GM12872 (cell line): ENCODE measurements at regions not wholly inside any gene's neighbourhood (a gene's known extent, or its start where the extent isn't known, plus 50 kb on each side); places are given as distances from the start of the nearest gene placed in this dataset.
A peak's percentile ranks its signal among the peaks of the same experiment; 100 is the strongest.

Source experiments
- TF ChIP-seq, protein P1 (sequence below): IDR thresholded peaks from 3 replicates; pipeline ENCODE4 v1.5.1; 2011; ENCODE audit warnings: low read depth, mild to moderate bottlenecking, low read length, moderate library complexity; ENCODE audit not compliant: insufficient read depth

DNA sequence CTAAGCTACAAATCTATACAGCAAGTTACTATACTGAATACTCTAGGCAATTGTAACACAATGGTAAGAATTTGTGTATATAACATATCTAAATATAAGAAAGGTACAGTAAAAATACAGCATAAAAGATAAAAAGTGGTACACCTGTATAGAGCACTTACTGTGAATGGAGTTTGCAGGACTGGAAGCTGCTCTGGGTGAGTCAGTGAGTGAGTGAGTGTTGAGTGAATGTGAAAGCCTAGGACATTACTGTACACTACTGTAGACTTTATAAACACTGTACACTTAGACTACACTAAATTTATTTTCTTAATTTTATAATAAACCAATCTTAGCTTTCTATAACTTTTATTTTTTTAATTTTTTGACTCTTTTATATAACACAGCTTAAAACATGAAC, 123.1 kb downstream of the ZMAT3 start:
- TF ChIP-seq, protein P1, sequence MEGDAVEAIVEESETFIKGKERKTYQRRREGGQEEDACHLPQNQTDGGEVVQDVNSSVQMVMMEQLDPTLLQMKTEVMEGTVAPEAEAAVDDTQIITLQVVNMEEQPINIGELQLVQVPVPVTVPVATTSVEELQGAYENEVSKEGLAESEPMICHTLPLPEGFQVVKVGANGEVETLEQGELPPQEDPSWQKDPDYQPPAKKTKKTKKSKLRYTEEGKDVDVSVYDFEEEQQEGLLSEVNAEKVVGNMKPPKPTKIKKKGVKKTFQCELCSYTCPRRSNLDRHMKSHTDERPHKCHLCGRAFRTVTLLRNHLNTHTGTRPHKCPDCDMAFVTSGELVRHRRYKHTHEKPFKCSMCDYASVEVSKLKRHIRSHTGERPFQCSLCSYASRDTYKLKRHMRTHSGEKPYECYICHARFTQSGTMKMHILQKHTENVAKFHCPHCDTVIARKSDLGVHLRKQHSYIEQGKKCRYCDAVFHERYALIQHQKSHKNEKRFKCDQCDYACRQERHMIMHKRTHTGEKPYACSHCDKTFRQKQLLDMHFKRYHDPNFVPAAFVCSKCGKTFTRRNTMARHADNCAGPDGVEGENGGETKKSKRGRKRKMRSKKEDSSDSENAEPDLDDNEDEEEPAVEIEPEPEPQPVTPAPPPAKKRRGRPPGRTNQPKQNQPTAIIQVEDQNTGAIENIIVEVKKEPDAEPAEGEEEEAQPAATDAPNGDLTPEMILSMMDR = no peak

DNA sequence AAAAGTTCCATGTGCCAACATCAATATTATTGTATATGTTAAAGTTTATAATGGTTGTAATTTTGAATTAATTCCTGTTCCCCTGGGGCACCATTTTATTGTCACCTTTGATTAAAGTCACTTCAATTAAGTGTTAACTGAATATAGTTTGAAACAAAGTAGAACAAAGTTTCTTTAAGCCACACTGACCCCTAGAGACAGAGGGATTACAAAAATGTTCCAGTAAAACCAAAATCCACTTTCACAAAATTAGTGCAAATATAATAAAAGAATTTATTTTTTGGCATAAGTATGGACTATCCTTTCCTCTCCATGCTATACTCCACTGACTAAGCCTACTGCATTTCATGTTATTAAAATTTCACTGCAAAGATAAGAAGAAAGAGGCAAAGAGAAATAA, 123.9 kb downstream of the ZMAT3 start:
- TF ChIP-seq, protein P1 = no peak

DNA sequence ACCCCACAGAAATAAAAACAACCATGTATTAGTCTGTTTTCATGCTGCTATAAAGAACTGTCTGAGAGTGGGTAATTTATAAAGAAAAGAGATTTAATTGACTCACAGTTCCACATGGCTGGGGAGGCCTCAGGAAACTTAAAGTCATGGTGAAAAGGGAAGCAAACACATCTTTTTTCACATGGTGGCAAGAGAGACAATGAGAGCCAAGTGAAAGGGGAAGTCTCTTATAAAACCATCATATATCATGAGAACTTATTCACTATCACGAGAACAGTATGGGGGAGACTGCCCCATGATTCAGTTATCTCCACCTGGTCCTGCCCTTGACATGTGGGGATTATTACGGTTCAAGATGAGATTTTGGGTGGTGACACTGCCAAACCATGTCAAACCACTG, 141.5 kb downstream of the ZMAT3 start:
- TF ChIP-seq, protein P1 = no peak

DNA sequence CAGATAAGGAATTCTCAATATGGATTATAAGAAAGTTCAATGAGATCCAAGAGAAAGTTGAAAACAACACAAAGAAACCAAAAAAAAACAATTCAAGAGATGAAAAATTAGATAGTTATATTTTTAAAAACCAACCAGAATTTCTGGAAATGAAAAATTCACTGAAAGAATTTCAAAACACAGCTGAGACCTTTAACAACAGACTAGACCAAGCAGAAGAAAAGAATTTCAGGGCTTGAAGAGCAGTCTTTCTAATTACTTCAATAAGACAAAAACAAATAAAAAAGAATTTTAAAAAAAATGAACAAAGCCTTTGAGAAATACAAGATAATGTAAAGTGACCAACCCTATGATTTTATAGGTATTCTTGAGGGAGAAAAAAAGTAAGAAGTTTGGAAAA, 155.4 kb downstream of the ZMAT3 start:
- TF ChIP-seq, protein P1 = no peak

DNA sequence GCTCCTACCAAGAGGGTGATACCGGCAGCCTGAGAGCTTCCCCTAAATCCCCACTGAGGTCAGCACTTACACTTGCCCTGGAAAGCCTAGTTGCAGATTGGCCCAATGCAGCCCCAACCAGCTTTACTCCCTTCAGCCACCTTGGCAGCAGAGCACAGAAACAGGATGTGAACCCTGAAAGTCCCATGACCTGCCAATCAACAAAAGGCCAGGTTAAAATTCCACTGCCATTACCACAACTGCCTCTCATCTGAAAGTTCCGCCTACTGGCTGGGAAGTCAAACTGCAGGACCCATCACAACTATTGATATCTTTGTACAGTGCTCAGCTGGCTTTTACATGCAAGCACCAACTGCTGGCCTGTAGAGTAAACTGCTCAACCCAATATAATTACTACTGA, 156.2 kb downstream of the ZMAT3 start:
- TF ChIP-seq, protein P1 = 0 out of 3 replicates have a peak, but pooled peaks have one; percentile 7

DNA sequence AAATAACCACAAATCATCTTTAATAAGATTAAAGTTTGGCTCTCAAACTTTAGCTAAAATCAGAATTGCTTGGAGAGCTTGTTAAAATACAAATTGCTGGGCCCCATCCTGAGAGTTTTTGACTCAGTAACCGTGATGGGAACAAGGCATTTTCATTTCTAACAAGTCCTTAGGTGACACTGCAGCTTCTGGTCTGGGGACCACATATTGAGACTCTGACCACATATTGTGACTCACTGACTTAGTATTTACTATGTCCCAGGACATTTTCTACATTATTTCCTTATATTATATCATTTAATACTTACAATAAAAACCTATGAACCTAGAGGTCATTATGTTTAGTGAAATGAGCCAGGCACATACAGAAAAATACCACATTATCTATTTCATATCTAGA, 164.5 kb downstream of the ZMAT3 start:
- TF ChIP-seq, protein P1 = no peak

DNA sequence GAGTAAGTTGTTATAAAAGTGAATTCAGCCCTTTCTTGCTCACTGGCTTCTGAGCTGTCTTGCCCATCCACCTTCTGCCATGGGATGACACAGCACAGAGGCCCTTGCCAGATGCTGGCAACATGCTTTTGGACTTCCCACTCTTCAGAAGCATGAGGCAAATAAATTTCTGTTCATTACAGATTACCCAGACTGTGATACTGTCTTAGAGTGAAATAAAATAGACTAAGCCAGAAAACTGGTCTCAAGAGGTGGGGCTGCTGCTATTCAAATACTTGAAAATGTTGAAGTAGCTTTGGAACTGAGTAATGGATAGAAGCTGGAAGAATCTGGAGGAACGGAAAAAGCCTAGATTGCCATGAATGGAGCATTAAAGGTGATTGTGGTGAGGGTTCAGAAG, 170.4 kb downstream of the ZMAT3 start:
- TF ChIP-seq, protein P1 = no peak
